ENCODE measurements at regions not wholly inside any gene's neighbourhood (a gene's known extent, or its start where the extent isn't known, plus 50 kb on each side); places are given as distances from the start of the nearest gene placed in this dataset.

GRCh38 chr9:96183751-96184150 lies 118.2 kb downstream of the HSD17B3 start:
- no peak for DNase-seq

- no peak for DNase-seq
Measured at GRCh38 chr9:96178153-96178552, 123.8 kb downstream of the HSD17B3 start.

GRCh38 chr9:96177719-96178028 lies 124.3 kb downstream of the HSD17B3 start:
- no peak for DNase-seq

GRCh38 chr9:96177005-96177718 lies 124.8 kb downstream of the HSD17B3 start:
- DNase-seq = peak; percentile 32

- no peak for DNase-seq
Measured at GRCh38 chr9:96175796-96176195, 126.2 kb downstream of the HSD17B3 start.

GRCh38 chr9:96175001-96175400 lies 127.0 kb downstream of the HSD17B3 start:
- no peak for DNase-seq

GRCh38 chr9:96174371-96174770 lies 127.6 kb downstream of the HSD17B3 start:
- no peak for DNase-seq

GRCh38 chr9:96173640-96174039 lies 128.3 kb downstream of the HSD17B3 start:
- no peak for DNase-seq

- no peak for DNase-seq
Measured at GRCh38 chr9:96172797-96173196, 129.2 kb downstream of the HSD17B3 start.

GRCh38 chr9:96171728-96172127 lies 130.2 kb downstream of the HSD17B3 start:
- no peak for DNase-seq

GRCh38 chr9:96169901-96170300 lies 132.1 kb downstream of the HSD17B3 start:
- no peak for DNase-seq

- no peak for DNase-seq
Measured at GRCh38 chr9:96169484-96169883, 132.5 kb downstream of the HSD17B3 start.

- no peak for DNase-seq
Measured at GRCh38 chr9:96168882-96169281, 133.1 kb downstream of the HSD17B3 start.

GRCh38 chr9:96167011-96167410 lies 135.0 kb downstream of the HSD17B3 start:
- DNase-seq = no peak

- no peak for DNase-seq
Measured at GRCh38 chr9:96164268-96164683, 137.7 kb downstream of the HSD17B3 start.

GRCh38 chr9:96163712-96164111 lies 138.3 kb downstream of the HSD17B3 start:
- no peak for DNase-seq

- DNase-seq = no peak
Measured at GRCh38 chr9:96163161-96163560, 138.8 kb downstream of the HSD17B3 start.

- DNase-seq = no peak
Measured at GRCh38 chr9:96161819-96162218, 140.2 kb downstream of the HSD17B3 start.

- no peak for DNase-seq
Measured at GRCh38 chr9:96160866-96161265, 141.1 kb downstream of the HSD17B3 start.

- no peak for DNase-seq
Measured at GRCh38 chr9:96160168-96160567, 141.8 kb downstream of the HSD17B3 start.

- DNase-seq = no peak
Measured at GRCh38 chr9:96159596-96159995, 142.4 kb downstream of the HSD17B3 start.

- DNase-seq = no peak
Measured at GRCh38 chr9:96158909-96159575, 142.9 kb downstream of the HSD17B3 start.

- DNase-seq = no peak
Measured at GRCh38 chr9:96158147-96158546, 143.8 kb downstream of the HSD17B3 start.

GRCh38 chr9:96157675-96158074 lies 144.3 kb downstream of the HSD17B3 start:
- no peak for DNase-seq

All from occipital lobe (tissue), 1 donor.